Progenitor cell of endocrine pancreas (in vitro differentiated cells): ENCODE measurements at regions not wholly inside any gene's neighbourhood (a gene's known extent, or its start where the extent isn't known, plus 50 kb on each side); places are given as distances from the start of the nearest gene placed in this dataset.

Experiments used
- DNase-seq: peaks from one replicate; pipeline ENCODE4 v3.0.0; 2021; ENCODE audit warnings: low spot score; ENCODE audit not compliant: unreplicated experiment
- H3K27ac Mint-ChIP-seq: 2 replicates; pipeline ENCODE4 v1.8.0; 2021; ENCODE audit warnings: mild to moderate bottlenecking, moderate library complexity, mixed read lengths
- H3K27me3 Mint-ChIP-seq: 2 replicates; pipeline ENCODE4 v1.8.0; 2021; ENCODE audit warnings: mixed read lengths
- H3K36me3 Mint-ChIP-seq: 2 replicates; pipeline ENCODE4 v1.8.0; 2022; ENCODE audit warnings: mixed read lengths; ENCODE audit not compliant: insufficient read depth
- H3K4me1 Mint-ChIP-seq: 2 replicates; pipeline ENCODE4 v1.8.0; 2021; ENCODE audit warnings: low read depth, mixed read lengths
- H3K4me3 Mint-ChIP-seq: 2 replicates; pipeline ENCODE4 v1.8.0; 2021; ENCODE audit warnings: low read depth, mild to moderate bottlenecking, moderate library complexity, mixed read lengths
- H3K9me3 Mint-ChIP-seq: 2 replicates; pipeline ENCODE4 v1.8.0; 2021; ENCODE audit warnings: low read depth, mixed read lengths
- TF ChIP-seq, protein P1 (sequence below): fragments of 200-600 bp; sonication (generic); IDR thresholded peaks from one replicate; pipeline ENCODE4 v1.5.0; 2021; ENCODE audit warnings: antibody characterized with exemption, mild to moderate bottlenecking; ENCODE audit not compliant: unreplicated experiment

DNA sequence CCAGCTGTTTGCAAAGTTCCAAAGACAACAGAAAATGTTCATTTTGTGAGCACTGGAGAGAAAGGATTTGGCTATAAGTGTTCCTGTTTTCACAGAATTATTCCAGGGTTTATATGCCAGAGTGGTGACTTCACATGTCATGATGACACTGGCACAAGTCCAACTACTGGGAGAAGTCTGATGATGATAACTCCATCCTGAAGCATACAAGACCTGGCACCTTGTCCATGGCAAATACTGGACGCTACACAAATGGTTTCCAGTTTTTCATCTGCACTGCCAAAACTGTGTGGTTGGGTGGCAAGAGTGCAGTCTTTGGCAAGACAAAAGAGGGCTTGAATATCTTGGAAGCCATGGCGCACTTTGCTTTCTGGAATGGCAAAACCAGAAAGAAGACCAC lies 385.0 kb downstream of the CDH11 start:
- no peaks in the 10 kb centered on the region for H3K4me1 Mint-ChIP-seq

DNA sequence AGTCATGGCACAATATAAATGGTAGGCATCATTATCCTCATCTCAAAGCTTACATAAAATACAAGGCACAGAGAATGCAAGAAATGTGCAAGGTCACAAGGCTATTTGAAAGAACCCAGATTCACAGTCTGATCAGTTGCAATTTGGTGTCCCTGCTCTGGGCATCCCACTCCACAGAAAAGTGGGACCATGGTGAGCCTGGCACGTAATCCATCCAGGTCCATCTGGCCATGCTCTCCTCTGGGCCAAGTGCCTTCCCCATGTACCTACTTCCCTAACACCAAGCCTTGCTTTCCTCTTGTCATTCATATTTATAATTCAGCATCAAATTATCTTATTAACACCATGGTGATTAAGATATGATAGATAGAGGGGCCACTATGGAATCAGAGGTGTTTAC lies 390.0 kb downstream of the CDH11 start:
- no peaks in the 10 kb centered on the region for H3K4me1 Mint-ChIP-seq
- no peaks in the 10 kb centered on the region for H3K36me3 Mint-ChIP-seq
- TF ChIP-seq, protein P1, sequence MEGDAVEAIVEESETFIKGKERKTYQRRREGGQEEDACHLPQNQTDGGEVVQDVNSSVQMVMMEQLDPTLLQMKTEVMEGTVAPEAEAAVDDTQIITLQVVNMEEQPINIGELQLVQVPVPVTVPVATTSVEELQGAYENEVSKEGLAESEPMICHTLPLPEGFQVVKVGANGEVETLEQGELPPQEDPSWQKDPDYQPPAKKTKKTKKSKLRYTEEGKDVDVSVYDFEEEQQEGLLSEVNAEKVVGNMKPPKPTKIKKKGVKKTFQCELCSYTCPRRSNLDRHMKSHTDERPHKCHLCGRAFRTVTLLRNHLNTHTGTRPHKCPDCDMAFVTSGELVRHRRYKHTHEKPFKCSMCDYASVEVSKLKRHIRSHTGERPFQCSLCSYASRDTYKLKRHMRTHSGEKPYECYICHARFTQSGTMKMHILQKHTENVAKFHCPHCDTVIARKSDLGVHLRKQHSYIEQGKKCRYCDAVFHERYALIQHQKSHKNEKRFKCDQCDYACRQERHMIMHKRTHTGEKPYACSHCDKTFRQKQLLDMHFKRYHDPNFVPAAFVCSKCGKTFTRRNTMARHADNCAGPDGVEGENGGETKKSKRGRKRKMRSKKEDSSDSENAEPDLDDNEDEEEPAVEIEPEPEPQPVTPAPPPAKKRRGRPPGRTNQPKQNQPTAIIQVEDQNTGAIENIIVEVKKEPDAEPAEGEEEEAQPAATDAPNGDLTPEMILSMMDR, result no peak
- no peak for DNase-seq
- H3K27me3 Mint-ChIP-seq, result no peaks in the 10 kb centered on the region
- H3K9me3 Mint-ChIP-seq, result no peaks in the 10 kb centered on the region
- H3K4me3 Mint-ChIP-seq, result no peak overlapping the region
- H3K27ac Mint-ChIP-seq, result no peak overlapping the region

More for the DNA sequence above, 385.0 kb downstream of the CDH11 start:
- H3K4me3 Mint-ChIP-seq, result no peak overlapping the region
- TF ChIP-seq, protein P1, result no peak
- H3K27ac Mint-ChIP-seq, result no peak overlapping the region
- peaks cover 1% of the 10 kb centered on the region for H3K36me3 Mint-ChIP-seq
- H3K27me3 Mint-ChIP-seq, result peaks cover 15% of the 10 kb centered on the region
- no peak for DNase-seq
- H3K9me3 Mint-ChIP-seq, result peaks cover 4% of the 10 kb centered on the region

DNA sequence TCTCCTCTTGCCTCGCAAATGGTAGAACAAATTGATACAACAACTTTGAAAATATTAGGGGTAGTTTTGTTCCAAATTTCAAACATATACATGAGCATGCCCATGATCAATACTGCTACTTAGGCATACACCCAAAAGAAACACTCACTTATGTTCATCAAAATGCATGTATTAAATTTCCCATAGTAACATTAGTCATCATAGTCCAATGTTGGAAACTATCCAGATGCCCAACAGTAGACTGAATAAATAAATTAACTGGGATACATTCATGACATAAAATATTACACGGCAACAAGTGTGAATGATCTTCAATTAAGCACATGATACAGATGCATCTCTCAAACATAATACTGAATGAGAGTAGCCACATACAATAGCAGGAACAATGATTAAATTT lies 391.6 kb downstream of the CDH11 start:
- TF ChIP-seq, protein P1, result no peak
- no peak for DNase-seq
- H3K27ac Mint-ChIP-seq, result no peak overlapping the region
- H3K27me3 Mint-ChIP-seq, result peaks cover 3% of the 10 kb centered on the region
- H3K4me1 Mint-ChIP-seq, result no peaks in the 10 kb centered on the region
- no peaks in the 10 kb centered on the region for H3K9me3 Mint-ChIP-seq
- no peak overlapping the region for H3K4me3 Mint-ChIP-seq
- no peaks in the 10 kb centered on the region for H3K36me3 Mint-ChIP-seq

DNA sequence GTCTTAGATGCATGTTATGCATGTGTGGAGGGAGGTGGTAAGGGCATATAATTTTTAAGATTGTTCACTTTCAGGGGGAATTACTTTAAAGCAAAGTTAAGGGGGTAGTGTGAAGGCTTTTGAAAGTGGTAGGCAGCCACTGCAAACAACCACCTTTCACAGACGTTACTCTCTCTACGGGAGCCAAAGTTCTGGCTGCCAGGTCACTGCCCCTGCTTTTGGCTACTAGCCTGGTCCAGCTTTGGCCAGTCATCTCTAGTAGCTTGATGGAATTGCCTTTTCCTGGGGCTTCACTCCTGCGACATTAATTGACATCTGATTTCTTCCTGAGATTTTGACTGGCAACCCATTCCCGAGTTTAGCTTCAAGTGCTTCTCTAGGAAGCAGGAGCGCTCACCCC lies 397.5 kb downstream of the CDH11 start:
- Mint-ChIP-seq H3K27ac (no peak overlapping the region), H3K36me3 (no peaks in the 10 kb centered on the region), H3K27me3 (peaks cover 3% of the 10 kb centered on the region), H3K4me1 (peaks cover 4% of the 10 kb centered on the region), H3K4me3 (no peak overlapping the region), H3K9me3 (no peaks in the 10 kb centered on the region)
- TF ChIP-seq, protein P1, result no peak
- DNase-seq, result no peak

DNA sequence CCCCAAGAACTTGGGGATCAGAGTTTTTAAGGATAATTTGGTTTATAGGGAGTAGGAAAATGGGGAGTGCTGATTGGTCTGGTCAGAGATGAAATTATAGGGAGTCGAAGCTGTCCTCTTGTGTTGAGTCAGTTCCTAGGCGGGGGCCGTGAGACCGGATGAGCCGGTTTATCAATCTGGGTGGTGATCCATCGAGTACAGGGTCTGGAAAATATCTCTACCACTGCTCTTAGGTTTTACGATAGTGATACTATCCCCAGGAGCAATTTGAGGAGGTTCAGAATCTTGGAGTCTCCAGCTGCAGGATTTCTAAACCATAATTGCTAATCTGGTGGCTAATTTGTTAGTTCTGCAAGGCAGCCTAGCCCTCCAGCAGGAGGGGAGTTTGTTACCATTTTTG lies 403.4 kb downstream of the CDH11 start:
- no peak overlapping the region for H3K4me3 Mint-ChIP-seq
- H3K27me3 Mint-ChIP-seq, result peaks cover 2% of the 10 kb centered on the region
- H3K36me3 Mint-ChIP-seq, result no peaks in the 10 kb centered on the region
- H3K4me1 Mint-ChIP-seq, result peaks cover 1% of the 10 kb centered on the region
- no peak overlapping the region for H3K27ac Mint-ChIP-seq
- TF ChIP-seq, protein P1, result no peak
- no peaks in the 10 kb centered on the region for H3K9me3 Mint-ChIP-seq
- no peak for DNase-seq
